LoVo (cell line): ENCODE measurements at regions not wholly inside any gene's neighbourhood (a gene's known extent, or its start where the extent isn't known, plus 50 kb on each side); places are given as distances from the start of the nearest gene placed in this dataset.
"Not testable (repeated sequence)": the region's sequence is repeated elsewhere in the genome, so short reads cannot be mapped to it uniquely, and the experiment has no call there.

ENCODE experiments used
- DNase-seq: peaks from one replicate; pipeline ENCODE4 v3.0.0-alpha.2; 2016; ENCODE audit warnings: low spot score

GRCh38 chr14:104230946-104231345, 92.6 kb downstream of the KIF26A start:
- DNase-seq = no peak

DNA sequence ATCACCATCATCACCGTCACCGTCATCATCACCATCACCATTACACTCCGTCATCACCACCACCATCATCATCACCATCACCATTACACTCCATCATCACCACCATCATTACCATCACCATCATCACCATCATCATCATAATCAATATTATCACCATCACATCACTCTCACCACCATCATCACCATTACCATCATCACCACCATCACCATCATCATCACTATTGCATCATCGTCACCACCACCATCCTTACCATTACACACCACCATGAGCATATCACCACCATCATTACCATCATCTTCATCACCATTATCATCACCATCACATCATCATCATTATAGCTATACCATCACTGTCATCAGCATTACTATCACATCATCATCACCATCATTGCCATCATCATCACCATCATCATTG, 93.7 kb downstream of the KIF26A start:
- no peak for DNase-seq

GRCh38 chr14:104234007-104234786, 95.8 kb downstream of the KIF26A start:
- DNase-seq = not testable (repeated sequence)

- no peak for DNase-seq
Measured at GRCh38 chr14:104235686-104236085, 97.3 kb downstream of the KIF26A start.

DNA sequence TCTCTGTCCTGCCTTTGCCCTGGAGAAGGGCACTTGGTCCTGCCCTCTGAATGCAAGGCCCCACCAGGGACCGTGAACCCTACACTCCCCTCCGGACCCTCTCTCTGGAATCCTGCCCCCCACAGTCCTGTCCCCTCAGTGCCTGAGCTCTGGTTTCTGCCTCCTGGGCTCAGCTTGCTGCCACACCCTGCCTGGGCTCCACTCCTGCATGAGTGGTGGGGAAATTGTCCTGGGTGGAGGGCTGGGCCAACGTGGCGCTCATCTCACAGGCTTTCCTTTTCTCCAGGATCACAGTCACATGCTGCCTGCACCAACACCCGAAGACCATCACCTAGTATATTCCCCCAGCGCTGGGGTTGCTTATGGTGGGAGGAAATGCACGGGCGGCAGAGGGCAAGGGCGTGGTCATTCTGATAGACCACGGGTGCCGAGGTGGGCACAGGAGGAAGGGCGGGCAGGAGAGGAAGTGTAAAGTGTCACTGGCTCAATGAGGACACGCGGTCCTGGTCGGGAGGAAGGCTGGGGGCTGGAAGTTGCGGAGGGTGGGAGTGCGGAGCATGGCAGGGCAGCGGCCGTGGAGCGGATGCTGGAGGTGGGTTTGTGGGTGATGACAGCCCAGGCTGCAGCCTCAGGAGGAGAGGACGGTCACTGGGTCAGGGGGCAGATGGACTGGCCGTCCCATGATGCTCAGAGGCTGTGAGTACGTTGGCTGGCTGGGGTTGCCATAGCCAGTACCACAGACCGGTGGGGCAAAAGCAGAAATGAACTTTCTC, 99.5 kb downstream of the KIF26A start:
- no peak for DNase-seq

DNA sequence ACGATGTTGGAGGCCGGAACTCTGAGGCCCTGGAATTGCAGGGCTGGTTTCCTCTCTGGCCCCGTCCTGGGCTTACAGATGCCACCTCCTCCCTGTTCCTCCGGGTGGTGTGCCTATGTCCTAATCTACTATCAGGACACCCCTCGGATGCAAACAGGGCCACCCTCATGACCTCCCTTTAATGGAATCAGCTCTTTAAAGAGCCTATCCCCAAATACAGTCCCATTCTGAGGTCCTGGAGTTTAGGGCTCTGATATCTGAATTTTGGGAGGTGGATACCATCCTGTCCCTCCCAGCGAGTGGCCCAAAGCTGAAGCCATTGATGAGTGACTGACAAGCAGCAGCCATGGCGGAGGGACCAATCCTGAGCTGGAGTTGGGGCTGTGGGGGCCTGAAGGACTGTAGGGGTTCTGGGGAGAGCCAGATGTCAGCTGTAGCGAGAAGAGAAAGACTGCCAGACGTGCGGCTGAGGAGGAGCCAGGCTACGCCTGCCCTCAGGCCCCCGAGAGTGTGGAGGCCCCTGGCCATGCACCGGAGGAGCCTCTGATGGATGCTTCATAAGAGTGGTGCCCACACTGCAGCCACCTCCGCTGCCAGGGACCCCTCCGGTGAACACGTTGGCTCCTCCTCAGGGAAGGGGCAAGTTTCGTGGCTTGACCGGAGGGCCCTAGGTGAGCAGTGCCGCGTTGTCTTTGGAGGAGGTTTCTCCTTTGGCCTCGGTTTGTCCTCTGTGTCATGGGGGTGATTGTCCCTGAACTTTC, 100.2 kb downstream of the KIF26A start:
- DNase-seq = no peak

GRCh38 chr14:104239185-104239775, 100.9 kb downstream of the KIF26A start:
- DNase-seq = no peak

DNA sequence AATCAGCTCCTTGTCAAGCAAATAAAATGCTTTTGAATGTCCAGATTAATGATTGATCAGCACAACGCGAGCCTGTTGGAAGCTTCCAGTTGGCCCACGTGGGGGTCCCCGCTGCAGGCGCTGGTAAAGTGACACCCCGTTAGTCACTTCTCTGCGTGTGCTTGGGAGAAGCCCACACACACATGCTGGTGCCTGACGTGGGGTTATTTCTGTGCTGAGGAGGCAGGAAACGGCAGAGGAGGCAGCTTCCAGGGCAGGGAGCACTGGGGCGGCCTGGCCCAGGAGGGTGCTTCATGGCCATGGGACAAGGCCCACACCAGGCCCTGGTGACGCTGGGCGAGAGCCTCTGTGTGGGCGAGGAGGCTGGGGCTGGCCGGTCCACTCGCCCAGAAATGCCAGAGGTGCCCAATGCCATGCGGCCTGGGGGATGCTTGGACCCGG, 101.5 kb downstream of the KIF26A start:
- DNase-seq = no peak

DNA sequence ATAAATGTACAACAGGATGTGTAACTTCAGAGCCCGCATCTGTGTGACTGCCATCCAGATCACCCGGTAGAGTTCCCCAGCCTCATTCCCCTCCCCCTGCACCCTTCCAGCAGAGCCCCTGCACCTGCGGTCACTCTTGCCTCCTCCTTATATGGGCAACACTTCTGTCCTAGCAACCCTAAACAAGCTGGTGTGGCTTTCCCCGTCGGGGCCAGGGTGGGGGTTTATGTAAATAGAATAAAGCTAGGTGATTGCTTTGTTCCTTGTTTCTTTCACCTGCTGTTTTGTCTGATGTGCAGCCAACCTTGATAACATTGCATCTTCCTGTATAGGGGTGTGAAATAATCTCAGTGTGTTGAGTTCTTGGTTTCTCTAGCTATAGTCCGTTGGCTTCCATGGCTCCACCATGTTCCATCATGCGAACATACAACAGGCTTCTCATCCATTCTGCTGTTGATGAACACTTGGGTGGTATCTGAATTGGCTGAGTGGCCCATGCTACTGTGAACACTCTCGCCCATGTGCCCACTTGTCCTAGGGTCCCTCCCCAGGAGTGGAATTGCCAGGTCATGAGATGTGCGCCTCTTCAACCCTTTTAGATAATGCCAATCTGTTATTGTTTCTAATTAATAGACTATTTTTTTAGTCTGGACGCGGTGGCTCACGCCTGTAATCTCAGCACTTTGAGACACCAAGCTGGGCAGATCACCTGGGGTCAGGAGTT, 102.2 kb downstream of the KIF26A start:
- DNase-seq = no peak

DNA sequence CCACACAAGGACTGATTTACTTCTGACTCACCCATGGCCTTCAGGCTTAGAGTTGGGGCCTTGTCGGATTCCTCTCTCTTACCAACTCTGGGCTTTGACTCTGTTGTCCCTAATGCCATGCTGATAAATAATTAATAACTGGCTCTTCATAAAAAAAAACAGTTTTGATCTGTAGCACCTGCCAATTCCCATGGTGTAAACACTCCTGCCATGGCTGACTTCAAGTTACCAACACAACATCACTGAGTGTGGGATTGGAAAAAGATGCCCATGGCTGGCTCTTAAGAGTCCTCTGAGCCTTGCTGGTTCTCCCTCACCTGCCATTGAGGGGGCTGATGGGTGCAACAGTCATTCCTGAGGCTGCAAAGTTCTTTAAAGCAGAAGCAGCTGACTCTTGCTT, 104.8 kb downstream of the KIF26A start:
- no peak for DNase-seq

- DNase-seq = no peak
Measured at GRCh38 chr14:104244221-104245011, 106.0 kb downstream of the KIF26A start.

GRCh38 chr14:104245075-104245474, 106.7 kb downstream of the KIF26A start:
- DNase-seq = no peak

- DNase-seq = no peak
Measured at GRCh38 chr14:104245723-104246122, 107.3 kb downstream of the KIF26A start.

- no peak for DNase-seq
Measured at GRCh38 chr14:104246401-104247335, 108.3 kb downstream of the KIF26A start.

- DNase-seq = no peak
Measured at GRCh38 chr14:104247336-104248202, 109.2 kb downstream of the KIF26A start.

DNA sequence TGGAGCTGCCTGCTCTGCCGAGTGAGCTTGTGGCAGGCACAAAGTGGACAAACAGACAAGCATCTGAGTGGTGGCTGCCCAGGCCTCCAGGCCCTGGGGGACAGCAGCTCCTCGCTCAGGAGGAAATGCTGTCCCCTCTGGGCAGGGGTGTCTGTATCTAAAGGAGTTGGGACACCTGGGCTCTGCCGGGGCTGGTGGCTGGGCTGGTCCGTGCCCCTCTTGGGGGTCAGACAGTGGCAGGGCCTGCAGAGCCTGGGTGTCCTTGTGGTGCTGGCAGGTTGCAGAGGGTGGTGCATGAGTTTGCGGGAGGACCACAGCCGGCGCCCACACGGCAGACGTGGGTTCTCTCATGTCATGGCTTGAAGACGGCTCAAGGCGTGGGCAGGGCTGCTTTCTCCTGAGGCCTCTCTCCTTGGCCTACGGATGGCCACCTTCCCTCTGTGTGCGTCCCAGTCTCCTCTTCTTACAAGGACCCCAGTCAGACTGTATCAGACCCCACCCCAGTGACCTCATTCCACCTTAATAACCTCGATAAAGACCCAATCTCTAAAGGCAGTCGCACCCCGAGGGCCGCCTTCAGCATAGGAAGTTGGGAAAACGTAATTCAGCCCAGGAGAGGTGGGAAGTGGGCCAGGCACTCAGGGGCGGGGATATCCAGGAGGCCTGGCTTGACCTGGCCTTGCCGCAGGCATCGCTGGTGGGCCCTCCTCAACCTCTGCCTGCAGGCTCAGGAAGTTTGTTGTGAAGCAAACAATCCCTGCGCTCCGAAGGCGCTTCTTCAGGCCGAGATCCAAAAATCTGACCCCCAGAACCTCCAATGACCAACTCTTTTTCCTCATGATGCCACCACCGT, 110.0 kb downstream of the KIF26A start:
- DNase-seq = no peak

- no peak for DNase-seq
Measured at GRCh38 chr14:104249089-104249488, 110.7 kb downstream of the KIF26A start.

- DNase-seq = no peak
Measured at GRCh38 chr14:104249706-104250105, 111.3 kb downstream of the KIF26A start.
